ENCODE measurements at regions not wholly inside any gene's neighbourhood (a gene's known extent, or its start where the extent isn't known, plus 50 kb on each side); places are given as distances from the start of the nearest gene placed in this dataset.

DNA sequence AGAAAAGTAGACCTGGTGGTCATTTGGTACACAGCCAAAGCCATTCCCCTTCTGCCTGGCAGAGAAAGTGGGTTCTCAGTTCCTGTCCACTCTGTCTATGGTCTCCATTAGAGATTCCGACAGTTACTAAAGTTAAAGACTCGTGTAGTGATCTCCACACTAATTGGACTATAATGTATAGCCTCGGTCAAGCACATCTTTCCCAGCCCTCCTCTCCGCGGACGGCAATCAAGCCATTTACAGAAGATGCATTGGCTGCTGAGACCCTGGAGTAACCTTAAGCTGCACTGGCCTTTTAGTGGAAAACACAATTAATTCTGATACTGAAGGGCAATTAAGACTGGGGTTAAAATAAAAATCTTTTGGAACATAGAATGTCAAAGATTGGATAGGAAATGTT lies 865.3 kb downstream of the MCTP2 start:
- H3K4me3 ChIP-seq (ENCODE audit: low read length) = no peak overlapping the region
- H3K9ac ChIP-seq (ENCODE audit: low read length) = no peak overlapping the region
- no peak overlapping the region for H3K27ac ChIP-seq (ENCODE audit: low read length)
- no peaks in the 10 kb centered on the region for H3F3A ChIP-seq (ENCODE audit: insufficient read depth, low read length)
- H3K36me3 ChIP-seq (replicated peaks; ENCODE audit: insufficient read depth, low read length) = no peaks in the 10 kb centered on the region
- no peak overlapping the region for H3K4me2 ChIP-seq (ENCODE audit: low read depth, low read length)
- no peaks in the 10 kb centered on the region for H3K9me2 ChIP-seq (replicated peaks; ENCODE audit: insufficient read depth, low read length)
- no peak for DNase-seq
- H3K4me1 ChIP-seq (ENCODE audit: low read length) = no peaks in the 10 kb centered on the region
- no peaks in the 10 kb centered on the region for H3K27me3 ChIP-seq (replicated peaks; ENCODE audit: insufficient read depth, low read length)
- no peaks in the 10 kb centered on the region for H3K79me2 ChIP-seq (ENCODE audit: low read length)
- H4K20me1 ChIP-seq (ENCODE audit: insufficient read depth, low read length) = no peaks in the 10 kb centered on the region
- no peaks in the 10 kb centered on the region for H3K9me3 ChIP-seq (replicated peaks; ENCODE audit: insufficient read depth, low read length)
- TF ChIP-seq EZH2phosphoT487 (IDR thresholded peaks at IDR 0.05; ENCODE audit: low read length) (no peak), CTCF (IDR thresholded peaks at IDR 0.05; ENCODE audit: low read length) (no peak), EZH2 (optimal IDR thresholded peaks at IDR 0.05; ENCODE audit: low read depth, low read length) (no peak)
- no peak overlapping the region for H2AFZ ChIP-seq (ENCODE audit: low read length)

DNA sequence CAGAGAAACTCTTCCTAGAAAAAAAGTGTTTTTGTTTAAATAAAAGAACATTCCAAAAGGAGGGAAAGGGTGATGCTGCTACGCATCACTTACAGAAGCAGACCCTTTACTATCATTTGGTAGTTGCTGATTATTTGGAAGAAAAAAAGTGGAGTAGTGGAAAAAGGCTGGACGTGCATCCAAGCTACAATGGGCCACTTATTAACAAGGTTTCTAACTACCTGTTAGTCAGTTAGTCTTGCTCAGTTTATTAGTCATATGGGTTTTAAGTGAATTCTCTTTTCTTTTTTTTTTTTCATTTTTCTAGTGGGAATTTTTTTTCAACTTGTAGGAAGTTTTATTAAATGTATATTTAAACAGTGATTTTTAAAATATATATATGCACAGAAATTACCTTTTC lies 866.0 kb downstream of the MCTP2 start:
- no peaks in the 10 kb centered on the region for H3K9me2 ChIP-seq (replicated peaks; ENCODE audit: insufficient read depth, low read length)
- H3F3A ChIP-seq (ENCODE audit: insufficient read depth, low read length) = no peaks in the 10 kb centered on the region
- no peak overlapping the region for H2AFZ ChIP-seq (ENCODE audit: low read length)
- TF ChIP-seq CTCF (IDR thresholded peaks at IDR 0.05; ENCODE audit: low read length) (no peak), EZH2phosphoT487 (IDR thresholded peaks at IDR 0.05; ENCODE audit: low read length) (no peak), EZH2 (optimal IDR thresholded peaks at IDR 0.05; ENCODE audit: low read depth, low read length) (no peak)
- no peaks in the 10 kb centered on the region for H3K9me3 ChIP-seq (replicated peaks; ENCODE audit: insufficient read depth, low read length)
- no peaks in the 10 kb centered on the region for H3K36me3 ChIP-seq (replicated peaks; ENCODE audit: insufficient read depth, low read length)
- no peaks in the 10 kb centered on the region for H3K4me1 ChIP-seq (ENCODE audit: low read length)
- no peak for DNase-seq
- no peak overlapping the region for H3K4me2 ChIP-seq (ENCODE audit: low read depth, low read length)
- H3K4me3 ChIP-seq (ENCODE audit: low read length) = no peak overlapping the region
- no peaks in the 10 kb centered on the region for H3K79me2 ChIP-seq (ENCODE audit: low read length)
- no peaks in the 10 kb centered on the region for H3K27me3 ChIP-seq (replicated peaks; ENCODE audit: insufficient read depth, low read length)
- no peak overlapping the region for H3K9ac ChIP-seq (ENCODE audit: low read length)
- H4K20me1 ChIP-seq (ENCODE audit: insufficient read depth, low read length) = no peaks in the 10 kb centered on the region
- H3K27ac ChIP-seq (ENCODE audit: low read length) = no peak overlapping the region

GRCh38 chr15:95105229-95105628 lies 873.9 kb downstream of the MCTP2 start:
- H3K27me3 ChIP-seq (replicated peaks; ENCODE audit: insufficient read depth, low read length) = no peaks in the 10 kb centered on the region
- no peaks in the 10 kb centered on the region for H3K79me2 ChIP-seq (ENCODE audit: low read length)
- H3K4me3 ChIP-seq (ENCODE audit: low read length) = no peak overlapping the region
- no peaks in the 10 kb centered on the region for H3K4me1 ChIP-seq (ENCODE audit: low read length)
- H3F3A ChIP-seq (ENCODE audit: insufficient read depth, low read length) = no peaks in the 10 kb centered on the region
- H3K9me2 ChIP-seq (replicated peaks; ENCODE audit: insufficient read depth, low read length) = no peaks in the 10 kb centered on the region
- no peak overlapping the region for H3K4me2 ChIP-seq (ENCODE audit: low read depth, low read length)
- H3K9ac ChIP-seq (ENCODE audit: low read length) = no peak overlapping the region
- H4K20me1 ChIP-seq (ENCODE audit: insufficient read depth, low read length) = no peaks in the 10 kb centered on the region
- no peaks in the 10 kb centered on the region for H3K9me3 ChIP-seq (replicated peaks; ENCODE audit: insufficient read depth, low read length)
- no peak for DNase-seq
- H3K27ac ChIP-seq (ENCODE audit: low read length) = no peak overlapping the region
- TF ChIP-seq EZH2 (optimal IDR thresholded peaks at IDR 0.05; ENCODE audit: low read depth, low read length) (no peak), CTCF (IDR thresholded peaks at IDR 0.05; ENCODE audit: low read length) (no peak), EZH2phosphoT487 (IDR thresholded peaks at IDR 0.05; ENCODE audit: low read length) (no peak)
- H2AFZ ChIP-seq (ENCODE audit: low read length) = no peak overlapping the region
- H3K36me3 ChIP-seq (replicated peaks; ENCODE audit: insufficient read depth, low read length) = no peaks in the 10 kb centered on the region

Measured in MM.1S (cell line).